IMR-90 (cell line): ENCODE measurements at regions not wholly inside any gene's neighbourhood (a gene's known extent, or its start where the extent isn't known, plus 50 kb on each side); places are given as distances from the start of the nearest gene placed in this dataset.

Experiments used
- ATAC-seq: fragments of 200-7000 bp; cut with Tn5 transposase; 2 replicates; pipeline ENCODE4 v1.9.1; 2020; ENCODE audit warnings: low read depth, mild to moderate bottlenecking, moderate library complexity
- BruUV-seq: library from RNA; stranded (reverse); fragments of 400-500 nt; replicated peaks from 2 replicates; lab custom pipeline; 2021; lab: Mats Ljungman, UMichigan
- CTCF ChIA-PET: fragments of 300-600 bp; formaldehyde crosslinking; extraction: SDS; loops from one replicate; lab custom pipeline; 2021; ENCODE audit warnings: antibody characterized with exemption; lab: Yijun Ruan, JAX
- POLR2A ChIA-PET: fragments of 300-600 bp; sonication (Branson Sonifier 250); formaldehyde crosslinking; loops from one replicate; lab custom pipeline; 2022; ENCODE audit warnings: antibody characterized with exemption; ENCODE audit not compliant: unreplicated experiment; lab: Charles Lee
- DNase-seq: peaks from one replicate; pipeline ENCODE4 v3.0.0; 2013
- H2AFZ ChIP-seq: replicated peaks from 2 replicates; pipeline ENCODE3; 2013; ENCODE audit warnings: low read length, mild to moderate bottlenecking; ENCODE audit not compliant: poor library complexity
- H2AK5ac ChIP-seq: 2 replicates; pipeline ENCODE4 v1.6.1; 2013; ENCODE audit warnings: low read depth, low read length, inconsistent platforms
- H2AK9ac ChIP-seq: replicated peaks from 2 replicates; pipeline ENCODE3; 2013; ENCODE audit warnings: mild to moderate bottlenecking, low read depth, low read length, moderate library complexity; ENCODE audit not compliant: poor library complexity
- H2BK120ac ChIP-seq: 2 replicates; pipeline ENCODE4 v1.6.1; 2013; ENCODE audit warnings: low read depth, low read length, inconsistent platforms
- H2BK15ac ChIP-seq: 3 replicates; pipeline ENCODE4 v1.6.1; 2013; ENCODE audit warnings: low read depth, low read length, inconsistent platforms
- H2BK20ac ChIP-seq: 2 replicates; pipeline ENCODE4 v1.6.1; 2013; ENCODE audit warnings: low read depth, mild to moderate bottlenecking, inconsistent platforms, low read length, moderate library complexity
- H2BK5ac ChIP-seq: 2 replicates; pipeline ENCODE4 v1.6.1; 2013; ENCODE audit warnings: mild to moderate bottlenecking, low read depth, low read length, inconsistent platforms; ENCODE audit not compliant: poor library complexity, severe bottlenecking
- H3K14ac ChIP-seq: replicated peaks from 2 replicates; pipeline ENCODE4 v1.6.1; 2013; ENCODE audit warnings: low read depth, low read length, inconsistent platforms
- H3K18ac ChIP-seq: 2 replicates; pipeline ENCODE4 v1.6.1; 2013; ENCODE audit warnings: low read depth, low read length, control low read depth
- H3K23ac ChIP-seq: 2 replicates; pipeline ENCODE4 v1.6.1; 2013; ENCODE audit warnings: low read depth, low read length, inconsistent platforms
- H3K27ac ChIP-seq: 2 replicates; pipeline ENCODE4 v1.5.1; 2013; ENCODE audit warnings: mild to moderate bottlenecking, control low read depth, low read length; ENCODE audit not compliant: insufficient read depth
- H3K27me3 ChIP-seq: 2 replicates; pipeline ENCODE4 v1.6.1; 2013; ENCODE audit warnings: low read length; ENCODE audit not compliant: control insufficient read depth, insufficient read depth
- H3K36me3 ChIP-seq: 2 replicates; pipeline ENCODE4 v1.6.1; 2013; ENCODE audit warnings: low read length, mixed read lengths; ENCODE audit not compliant: control insufficient read depth, insufficient read depth
- H3K4ac ChIP-seq: 2 replicates; pipeline ENCODE4 v1.6.1; 2013; ENCODE audit warnings: low read depth, low read length, inconsistent platforms
- H3K4me1 ChIP-seq: 2 replicates; pipeline ENCODE4 v1.6.1; 2013; ENCODE audit warnings: low read length, mixed read lengths; ENCODE audit not compliant: control insufficient read depth, insufficient read depth
- H3K4me2 ChIP-seq: 2 replicates; pipeline ENCODE4 v1.6.1; 2013; ENCODE audit warnings: low read depth, mild to moderate bottlenecking, control low read depth, low read length, moderate library complexity
- H3K4me3 ChIP-seq: 2 replicates; pipeline ENCODE4 v1.5.1; 2013; ENCODE audit warnings: low read depth, mild to moderate bottlenecking, control low read depth, low read length, moderate library complexity; ENCODE audit not compliant: insufficient read depth
- H3K56ac ChIP-seq: 2 replicates; pipeline ENCODE4 v1.6.1; 2013; ENCODE audit warnings: low read length, inconsistent platforms; ENCODE audit not compliant: insufficient read depth; ENCODE audit errors: extremely low read depth
- H3K79me1 ChIP-seq, 2 experiments: 2 replicates each; pipeline ENCODE4 v1.6.1; 2013; ENCODE audit warnings: low read length in 2 of 2, inconsistent platforms in 1 of 2, low read depth in 1 of 2
- H3K9ac ChIP-seq: 2 replicates; pipeline ENCODE4 v1.6.1; 2013; ENCODE audit warnings: low read depth, low read length, control low read depth
- H3K9me1 ChIP-seq: 2 replicates; pipeline ENCODE4 v1.6.1; 2013; ENCODE audit warnings: low read length, inconsistent platforms; ENCODE audit not compliant: insufficient read depth
- H3K9me3 ChIP-seq: 2 replicates; pipeline ENCODE4 v1.6.1; 2013; ENCODE audit warnings: low read length; ENCODE audit not compliant: control insufficient read depth, insufficient read depth
- H4K20me1 ChIP-seq: 2 replicates; pipeline ENCODE4 v1.6.1; 2013; ENCODE audit warnings: low read length, inconsistent platforms; ENCODE audit not compliant: insufficient read depth
- H4K5ac ChIP-seq: 2 replicates; pipeline ENCODE4 v1.6.1; 2013; ENCODE audit warnings: mild to moderate bottlenecking, low read depth, low read length, control low read depth
- H4K8ac ChIP-seq, 2 experiments: 2 replicates each; pipeline ENCODE4 v1.6.1; 2013; ENCODE audit warnings: low read depth in 2 of 2, low read length in 2 of 2, control low read depth in 1 of 2, inconsistent platforms in 1 of 2
- H4K91ac ChIP-seq: 2 replicates; pipeline ENCODE4 v1.6.1; 2013; ENCODE audit warnings: low read depth, low read length, inconsistent platforms; ENCODE audit not compliant: insufficient read depth
- CEBPB ChIP-seq: IDR thresholded peaks from 2 replicates; pipeline ENCODE4 v1.6.1; 2012; ENCODE audit warnings: low read depth, low read length, improper control_type of control experiment
- CHD1 ChIP-seq: IDR thresholded peaks from 2 replicates; pipeline ENCODE4 v1.6.1; 2012; ENCODE audit warnings: low read depth, low read length, improper control_type of control experiment
- FOS ChIP-seq: fragments of 150-350 bp; IDR thresholded peaks from 2 replicates; pipeline ENCODE4 v1.6.1; 2016; ENCODE audit warnings: low read depth, low read length
- MAFK ChIP-seq: IDR thresholded peaks from 2 replicates; pipeline ENCODE4 v1.6.1; 2012; ENCODE audit warnings: low read depth, low read length, improper control_type of control experiment
- MXI1 ChIP-seq: IDR thresholded peaks from 2 replicates; pipeline ENCODE4 v1.6.1; 2012; ENCODE audit warnings: low read depth, mild to moderate bottlenecking, low read length, moderate library complexity, borderline replicate concordance
- POLR2A ChIP-seq: IDR thresholded peaks from 2 replicates; pipeline ENCODE4 v1.6.1; 2012; ENCODE audit warnings: mild to moderate bottlenecking, low read depth, low read length
- RAD21 ChIP-seq: IDR thresholded peaks from 2 replicates; pipeline ENCODE4 v1.6.1; 2012; ENCODE audit warnings: low read length, improper control_type of control experiment
- RCOR1 ChIP-seq: IDR thresholded peaks from 2 replicates; pipeline ENCODE4 v1.6.1; 2012; ENCODE audit warnings: mild to moderate bottlenecking, low read length, improper control_type of control experiment; ENCODE audit not compliant: insufficient replicate concordance
- RFX5 ChIP-seq: IDR thresholded peaks from 2 replicates; pipeline ENCODE4 v1.8.0; 2012; ENCODE audit warnings: low read depth, mild to moderate bottlenecking, low read length, moderate library complexity
- SMC3 ChIP-seq: fragments of 150-350 bp; IDR thresholded peaks from 2 replicates; pipeline ENCODE4 v1.6.1; 2016; ENCODE audit warnings: low read depth, mild to moderate bottlenecking, antibody characterized with exemption, low read length, moderate library complexity
- dilution Hi-C: fragments of 300-500 bp; cut with HindIII; formaldehyde crosslinking; loops from one replicate; pipeline ENCODE4 v1.14.3; 2018; ENCODE audit warnings: low sequenced_read_pairs; ENCODE audit not compliant: unreplicated experiment
- in situ Hi-C: fragments of 300-500 bp; cut with MboI; formaldehyde crosslinking; loops from 3 replicates; pipeline ENCODE4 v1.14.3; 2019; ENCODE audit warnings: low sequenced_read_pairs, inconsistent platforms, mixed read lengths
- intact Hi-C: fragments of 100-400 bp; cut with micrococcal nuclease; formaldehyde crosslinking; loops from 2 replicates; pipeline ENCODE4 v1.10.0; 2022
- TF ChIP-seq, protein P1 (sequence below): fragments of 150-350 bp; IDR thresholded peaks from 2 replicates; pipeline ENCODE4 v1.6.1; 2017; ENCODE audit warnings: mild to moderate bottlenecking, antibody characterized with exemption, low read length, low read depth
- TF ChIP-seq, protein P2 (sequence below): conservative IDR thresholded peaks from 2 replicates; pipeline ENCODE4 v1.5.1; 2012; ENCODE audit warnings: mild to moderate bottlenecking, low read depth, low read length, improper control_type of control experiment

DNA sequence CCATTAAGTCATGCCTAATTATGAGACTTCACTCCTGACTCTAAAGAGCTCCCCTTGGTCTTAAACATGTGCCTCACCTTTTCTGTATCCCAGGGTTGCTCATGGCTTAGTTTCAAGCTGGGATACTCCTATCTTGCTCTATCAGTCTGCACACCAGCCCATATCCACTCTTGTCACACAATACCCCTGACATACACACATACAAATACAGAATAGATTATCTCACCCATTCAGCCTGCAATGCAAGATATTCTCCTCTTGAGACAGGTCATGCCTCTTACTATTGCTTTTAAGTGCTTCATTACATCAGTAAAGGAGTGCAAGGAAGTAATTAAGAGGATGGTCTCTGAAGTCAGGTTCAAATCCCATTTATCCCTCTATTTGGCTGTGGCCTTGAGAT lies 587.3 kb downstream of the IGSF11 start:
- Histone ChIP-seq H3K4me1 (no peaks in the 10 kb centered on the region), H4K20me1 (no peaks in the 10 kb centered on the region), H3K27ac (no peak overlapping the region), H2BK20ac (no peak overlapping the region), H4K5ac (no peak overlapping the region), H3K36me3 (no peaks in the 10 kb centered on the region), H2BK120ac (no peak overlapping the region), H3K9me1 (no peaks in the 10 kb centered on the region), H3K9me3 (peaks cover 2% of the 10 kb centered on the region; the same call in 1 of the 2 replicates), H2AK9ac (no peak overlapping the region), H3K14ac (no peak overlapping the region), H3K79me1 (no peaks in the 10 kb centered on the region), H4K8ac (no peak overlapping the region), H2BK15ac (no peak overlapping the region), H2AK5ac (no peak overlapping the region), H3K27me3 (no peaks in the 10 kb centered on the region), H4K91ac (no peak overlapping the region), H2AFZ (no peak overlapping the region), H2BK5ac (no peak overlapping the region), H3K9ac (no peak overlapping the region), H3K18ac (no peak overlapping the region), H3K4me2 (no peak overlapping the region), H3K4ac (no peak overlapping the region), H3K23ac (no peak overlapping the region), H3K56ac (no peak overlapping the region), H3K4me3 (no peak overlapping the region)
- no peak for ATAC-seq
- CTCF ChIA-PET = no interaction called here
- TF ChIP-seq SMC3 = no peak
- TF ChIP-seq CHD1 = no peak
- TF ChIP-seq FOS = no peak
- no peak for TF ChIP-seq MXI1
- TF ChIP-seq POLR2A = no peak
- no peak for TF ChIP-seq MAFK
- TF ChIP-seq, protein P1, sequence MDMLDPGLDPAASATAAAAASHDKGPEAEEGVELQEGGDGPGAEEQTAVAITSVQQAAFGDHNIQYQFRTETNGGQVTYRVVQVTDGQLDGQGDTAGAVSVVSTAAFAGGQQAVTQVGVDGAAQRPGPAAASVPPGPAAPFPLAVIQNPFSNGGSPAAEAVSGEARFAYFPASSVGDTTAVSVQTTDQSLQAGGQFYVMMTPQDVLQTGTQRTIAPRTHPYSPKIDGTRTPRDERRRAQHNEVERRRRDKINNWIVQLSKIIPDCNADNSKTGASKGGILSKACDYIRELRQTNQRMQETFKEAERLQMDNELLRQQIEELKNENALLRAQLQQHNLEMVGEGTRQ = no peak
- TF ChIP-seq, protein P2, sequence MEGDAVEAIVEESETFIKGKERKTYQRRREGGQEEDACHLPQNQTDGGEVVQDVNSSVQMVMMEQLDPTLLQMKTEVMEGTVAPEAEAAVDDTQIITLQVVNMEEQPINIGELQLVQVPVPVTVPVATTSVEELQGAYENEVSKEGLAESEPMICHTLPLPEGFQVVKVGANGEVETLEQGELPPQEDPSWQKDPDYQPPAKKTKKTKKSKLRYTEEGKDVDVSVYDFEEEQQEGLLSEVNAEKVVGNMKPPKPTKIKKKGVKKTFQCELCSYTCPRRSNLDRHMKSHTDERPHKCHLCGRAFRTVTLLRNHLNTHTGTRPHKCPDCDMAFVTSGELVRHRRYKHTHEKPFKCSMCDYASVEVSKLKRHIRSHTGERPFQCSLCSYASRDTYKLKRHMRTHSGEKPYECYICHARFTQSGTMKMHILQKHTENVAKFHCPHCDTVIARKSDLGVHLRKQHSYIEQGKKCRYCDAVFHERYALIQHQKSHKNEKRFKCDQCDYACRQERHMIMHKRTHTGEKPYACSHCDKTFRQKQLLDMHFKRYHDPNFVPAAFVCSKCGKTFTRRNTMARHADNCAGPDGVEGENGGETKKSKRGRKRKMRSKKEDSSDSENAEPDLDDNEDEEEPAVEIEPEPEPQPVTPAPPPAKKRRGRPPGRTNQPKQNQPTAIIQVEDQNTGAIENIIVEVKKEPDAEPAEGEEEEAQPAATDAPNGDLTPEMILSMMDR = no peak
- no peak for TF ChIP-seq RAD21
- no peak for TF ChIP-seq CEBPB
- no peak for TF ChIP-seq RFX5
- TF ChIP-seq RCOR1 = no peak
- no peak for DNase-seq
- POLR2A ChIA-PET = no interaction called here
- dilution Hi-C loops = no loop called here
- intact Hi-C loops = no loop called here
- in situ Hi-C loops = no loop called here
- BruUV-seq = no TSS peak
